ENCODE measurements at regions not wholly inside any gene's neighbourhood (a gene's known extent, or its start where the extent isn't known, plus 50 kb on each side); places are given as distances from the start of the nearest gene placed in this dataset.
"Not testable (repeated sequence)": the region's sequence is repeated elsewhere in the genome, so short reads cannot be mapped to it uniquely, and the experiment has no call there.

DNA sequence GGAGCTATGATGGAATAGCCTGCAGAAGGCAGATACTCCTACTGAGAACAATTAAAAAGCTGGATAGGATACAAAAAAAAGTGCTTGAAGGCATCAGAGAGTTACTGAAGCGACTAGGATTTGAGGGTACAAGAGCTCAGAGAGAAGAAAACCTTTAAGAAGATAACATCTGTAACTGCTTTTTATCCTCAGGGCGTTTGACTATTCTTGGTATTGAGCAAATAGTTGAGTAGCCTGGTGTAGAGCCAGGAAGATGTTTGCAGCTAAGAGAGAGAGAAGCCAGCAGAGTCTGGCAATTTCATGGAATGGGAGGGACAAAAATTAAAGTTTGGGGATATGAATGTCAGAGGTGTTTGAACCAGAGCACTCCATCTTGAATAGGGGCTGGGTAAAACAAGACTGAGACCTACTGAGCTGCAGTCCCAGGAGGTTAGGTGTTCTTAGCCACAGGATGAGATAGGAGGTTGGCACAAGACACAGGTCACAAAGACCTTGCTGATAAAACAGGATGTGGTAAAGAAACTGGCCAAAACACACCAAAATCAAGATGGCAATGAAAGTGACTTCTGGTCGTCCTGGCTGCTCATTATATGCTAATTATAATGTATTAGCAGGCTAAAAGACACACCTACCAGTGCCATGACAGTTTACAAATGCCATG lies 428.8 kb downstream of the SH2D4B start:
- Mint-ChIP-seq H3K27ac (ENCODE audit: unreplicated experiment) (no peak overlapping the region), H3K36me3 (ENCODE audit: insufficient read depth, unreplicated experiment) (no peaks in the 10 kb centered on the region), H3K9me3 (ENCODE audit: unreplicated experiment) (no peaks in the 10 kb centered on the region), H3K4me3 (ENCODE audit: unreplicated experiment) (no peak overlapping the region), H3K27me3 (ENCODE audit: insufficient read depth, unreplicated experiment) (peaks cover 3% of the 10 kb centered on the region), H3K4me1 (ENCODE audit: low read depth, unreplicated experiment) (no peaks in the 10 kb centered on the region)
- BruUV-seq (replicated peaks), result no TSS peak
- intact Hi-C loops (cut with micrococcal nuclease; ENCODE audit: unreplicated experiment), result no loop called here
- H3K27me3 ChIP-seq (replicated peaks; ENCODE audit: control insufficient read depth, insufficient read depth, low read length), result no peaks in the 10 kb centered on the region
- no peak overlapping the region for H3K4me3 ChIP-seq (ENCODE audit: low read depth, low read length)
- POLR2A ChIA-PET, result no interaction called here
- DNase-seq, result no peak
- H3K9me3 ChIP-seq, result no peaks in the 10 kb centered on the region
- TF ChIP-seq, protein P1, sequence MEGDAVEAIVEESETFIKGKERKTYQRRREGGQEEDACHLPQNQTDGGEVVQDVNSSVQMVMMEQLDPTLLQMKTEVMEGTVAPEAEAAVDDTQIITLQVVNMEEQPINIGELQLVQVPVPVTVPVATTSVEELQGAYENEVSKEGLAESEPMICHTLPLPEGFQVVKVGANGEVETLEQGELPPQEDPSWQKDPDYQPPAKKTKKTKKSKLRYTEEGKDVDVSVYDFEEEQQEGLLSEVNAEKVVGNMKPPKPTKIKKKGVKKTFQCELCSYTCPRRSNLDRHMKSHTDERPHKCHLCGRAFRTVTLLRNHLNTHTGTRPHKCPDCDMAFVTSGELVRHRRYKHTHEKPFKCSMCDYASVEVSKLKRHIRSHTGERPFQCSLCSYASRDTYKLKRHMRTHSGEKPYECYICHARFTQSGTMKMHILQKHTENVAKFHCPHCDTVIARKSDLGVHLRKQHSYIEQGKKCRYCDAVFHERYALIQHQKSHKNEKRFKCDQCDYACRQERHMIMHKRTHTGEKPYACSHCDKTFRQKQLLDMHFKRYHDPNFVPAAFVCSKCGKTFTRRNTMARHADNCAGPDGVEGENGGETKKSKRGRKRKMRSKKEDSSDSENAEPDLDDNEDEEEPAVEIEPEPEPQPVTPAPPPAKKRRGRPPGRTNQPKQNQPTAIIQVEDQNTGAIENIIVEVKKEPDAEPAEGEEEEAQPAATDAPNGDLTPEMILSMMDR (IDR thresholded peaks at IDR 0.05; ENCODE audit: insufficient read depth in 1 of 2, low read depth in 1 of 2, low read length in 1 of 2, severe bottlenecking in 1 of 2, unreplicated experiment in 1 of 2), result no peak
- no peaks in the 10 kb centered on the region for H3K36me3 ChIP-seq (ENCODE audit: control insufficient read depth, insufficient read depth, low read length)
- H3K4me1 ChIP-seq, result no peaks in the 10 kb centered on the region
- CTCF ChIA-PET, result interaction anchor here (0.6 kb wide), 1 partner anchor 74 kb away, joined by 4 read pairs; no protein-coding TSS in a partner anchor

DNA sequence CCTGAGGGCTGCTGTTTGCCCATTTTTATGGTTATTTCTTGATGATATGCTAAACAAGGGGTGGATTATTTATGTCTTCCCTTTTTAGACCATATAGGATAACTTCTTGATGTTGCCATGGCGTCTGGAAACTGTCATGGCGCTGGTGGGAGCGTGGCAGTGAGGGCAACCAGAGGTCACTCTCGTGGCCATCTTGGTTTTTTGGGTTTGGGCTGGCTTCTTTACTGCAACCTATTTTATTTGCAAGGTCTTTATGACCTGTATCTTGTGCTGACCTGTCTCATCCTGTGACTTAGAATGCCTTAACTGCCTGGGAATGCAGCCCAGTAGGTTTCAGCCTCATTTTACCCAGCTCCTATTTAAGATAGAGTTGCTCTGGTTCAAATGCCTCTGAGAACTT lies 429.7 kb downstream of the SH2D4B start:
- POLR2A ChIA-PET; H3K36me3 Mint-ChIP-seq (ENCODE audit: insufficient read depth, unreplicated experiment); DNase-seq; H3K4me3 ChIP-seq (ENCODE audit: low read depth, low read length); H3K9me3 ChIP-seq; H3K4me1 ChIP-seq; CTCF ChIA-PET; H3K27me3 Mint-ChIP-seq (ENCODE audit: insufficient read depth, unreplicated experiment); H3K4me3 Mint-ChIP-seq (ENCODE audit: unreplicated experiment); H3K4me1 Mint-ChIP-seq (ENCODE audit: low read depth, unreplicated experiment); H3K36me3 ChIP-seq (ENCODE audit: control insufficient read depth, insufficient read depth, low read length); BruUV-seq (replicated peaks); intact Hi-C loops (cut with micrococcal nuclease; ENCODE audit: unreplicated experiment); H3K27me3 ChIP-seq (replicated peaks; ENCODE audit: control insufficient read depth, insufficient read depth, low read length); H3K9me3 Mint-ChIP-seq (ENCODE audit: unreplicated experiment); H3K27ac Mint-ChIP-seq (ENCODE audit: unreplicated experiment): not testable (repeated sequence)

DNA sequence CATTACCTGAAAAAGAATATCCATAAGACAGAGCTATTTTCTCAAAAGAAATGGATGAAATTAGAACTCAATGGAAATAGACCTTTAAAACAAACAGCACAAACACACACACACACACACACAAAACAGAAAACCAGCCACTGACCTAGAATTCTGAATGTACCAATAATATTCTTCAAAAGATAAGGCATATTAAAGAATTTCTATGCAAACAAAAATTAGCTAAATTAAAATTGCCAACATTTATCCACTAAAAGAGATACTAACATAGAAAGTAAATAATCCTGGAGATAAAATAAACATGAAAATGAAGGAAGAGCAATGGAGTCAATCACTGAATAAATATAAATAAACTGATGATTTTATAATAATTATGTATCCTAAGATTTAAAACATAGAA lies 431.2 kb downstream of the SH2D4B start:
- Mint-ChIP-seq H3K4me1 (ENCODE audit: low read depth, unreplicated experiment) (no peaks in the 10 kb centered on the region), H3K36me3 (ENCODE audit: insufficient read depth, unreplicated experiment) (no peaks in the 10 kb centered on the region), H3K4me3 (ENCODE audit: unreplicated experiment) (no peak overlapping the region), H3K9me3 (ENCODE audit: unreplicated experiment) (no peaks in the 10 kb centered on the region), H3K27me3 (ENCODE audit: insufficient read depth, unreplicated experiment) (peaks cover 3% of the 10 kb centered on the region), H3K27ac (ENCODE audit: unreplicated experiment) (no peak overlapping the region)
- intact Hi-C loops (cut with micrococcal nuclease; ENCODE audit: unreplicated experiment), result no loop called here
- Histone ChIP-seq H3K9me3 (no peaks in the 10 kb centered on the region), H3K4me1 (no peaks in the 10 kb centered on the region), H3K36me3 (ENCODE audit: control insufficient read depth, insufficient read depth, low read length) (no peaks in the 10 kb centered on the region), H3K4me3 (ENCODE audit: low read depth, low read length) (no peak overlapping the region), H3K27me3 (replicated peaks; ENCODE audit: control insufficient read depth, insufficient read depth, low read length) (no peaks in the 10 kb centered on the region; the same call in 1 of the 2 replicates)
- TF ChIP-seq, protein P1 (IDR thresholded peaks at IDR 0.05; ENCODE audit: insufficient read depth in 1 of 2, low read depth in 1 of 2, low read length in 1 of 2, severe bottlenecking in 1 of 2, unreplicated experiment in 1 of 2), result no peak
- no peak for DNase-seq
- no TSS peak for BruUV-seq (replicated peaks)
- ChIA-PET POLR2A (no interaction called here), CTCF (no interaction called here)

DNA sequence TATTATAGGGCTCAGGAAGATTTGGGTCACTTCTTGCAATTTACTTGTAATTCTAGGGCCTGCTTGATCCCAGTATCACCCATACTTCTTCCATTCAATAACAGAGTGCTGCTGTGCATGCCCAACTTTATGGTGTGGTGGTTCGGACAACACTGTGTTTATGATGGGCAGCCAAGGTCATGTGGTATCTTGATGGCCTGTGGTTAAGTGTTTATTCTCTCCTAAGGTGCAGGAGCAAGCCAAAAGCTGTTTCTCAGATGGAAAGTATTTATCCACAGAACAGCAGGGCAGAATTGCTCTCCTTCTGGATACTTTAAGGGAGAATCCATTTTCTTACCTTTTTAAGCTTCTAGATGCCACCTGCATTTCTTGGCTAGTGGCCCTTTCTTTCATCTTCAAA lies 433.8 kb downstream of the SH2D4B start:
- Mint-ChIP-seq H3K36me3 (ENCODE audit: insufficient read depth, unreplicated experiment) (no peaks in the 10 kb centered on the region), H3K27ac (ENCODE audit: unreplicated experiment) (no peak overlapping the region), H3K9me3 (ENCODE audit: unreplicated experiment) (no peaks in the 10 kb centered on the region), H3K27me3 (ENCODE audit: insufficient read depth, unreplicated experiment) (peaks cover 1% of the 10 kb centered on the region), H3K4me3 (ENCODE audit: unreplicated experiment) (no peak overlapping the region), H3K4me1 (ENCODE audit: low read depth, unreplicated experiment) (no peaks in the 10 kb centered on the region)
- intact Hi-C loops (cut with micrococcal nuclease; ENCODE audit: unreplicated experiment), result no loop called here
- Histone ChIP-seq H3K4me1 (no peaks in the 10 kb centered on the region), H3K4me3 (ENCODE audit: low read depth, low read length) (no peak overlapping the region), H3K36me3 (ENCODE audit: control insufficient read depth, insufficient read depth, low read length) (no peaks in the 10 kb centered on the region), H3K9me3 (no peaks in the 10 kb centered on the region), H3K27me3 (replicated peaks; ENCODE audit: control insufficient read depth, insufficient read depth, low read length) (no peaks in the 10 kb centered on the region; the same call in 1 of the 2 replicates)
- no TSS peak for BruUV-seq (replicated peaks)
- POLR2A ChIA-PET, result no interaction called here
- DNase-seq, result no peak
- CTCF ChIA-PET, result no interaction called here
- TF ChIP-seq, protein P1 (IDR thresholded peaks at IDR 0.05; ENCODE audit: insufficient read depth in 1 of 2, low read depth in 1 of 2, low read length in 1 of 2, severe bottlenecking in 1 of 2, unreplicated experiment in 1 of 2), result no peak
